SK-N-SH (cell line): ENCODE measurements at regions not wholly inside any gene's neighbourhood (a gene's known extent, or its start where the extent isn't known, plus 50 kb on each side); places are given as distances from the start of the nearest gene placed in this dataset.

ENCODE experiments used
- CHD2 ChIP-seq: fragments of 150-350 bp; IDR thresholded peaks from 2 replicates; pipeline ENCODE4 v1.6.1; 2018; ENCODE audit warnings: low read length; ENCODE audit not compliant: partially characterized antibody
- CTCF ChIP-seq: fragments of 200-600 bp; sonication (generic); IDR thresholded peaks from 2 replicates; pipeline ENCODE4 v1.6.1; 2017; ENCODE audit warnings: antibody characterized with exemption, mild to moderate bottlenecking, moderate library complexity
- MXI1 ChIP-seq: IDR thresholded peaks from 2 replicates; pipeline ENCODE4 v1.6.1; 2012; ENCODE audit warnings: mild to moderate bottlenecking, low read depth, low read length, improper control_type of control experiment
- POLR2AphosphoS5 ChIP-seq: IDR thresholded peaks from 2 replicates; pipeline ENCODE4 v1.6.1; 2012; ENCODE audit warnings: low read depth, low read length

GRCh38 chr9:82447343-82447742, 458.8 kb downstream of the SPATA31D1 start:
- TF ChIP-seq CTCF (no peak), MXI1 (no peak), POLR2AphosphoS5 (no peak), CHD2 (no peak)
